Gastrocnemius medialis (tissue), 4 donors: ENCODE measurements at regions not wholly inside any gene's neighbourhood (a gene's known extent, or its start where the extent isn't known, plus 50 kb on each side); places are given as distances from the start of the nearest gene placed in this dataset.

Experiments
- ATAC-seq, 2 donors: fragments of 150-250 bp; one replicate each; pipeline ENCODE4 v1.9.1; 2016
- DNase-seq, 2 donors: peaks; one replicate each; pipeline ENCODE4 v3.0.0-alpha.2; 2019
- H3K27ac ChIP-seq, 4 donors: fragments of 200-600 bp; sonication (generic); 1 replicate in 1 of 4; 2 replicates in 3 of 4; pipeline ENCODE4 v1.5.1; 2016 to 2018; ENCODE audit warnings: mild to moderate bottlenecking in 2 of 4, moderate library complexity in 1 of 4
- H3K27me3 ChIP-seq, 3 donors: fragments of 200-600 bp; sonication (generic) in 2 of 3; 1 replicate in 1 of 3; 2 replicates in 2 of 3; pipeline versions ENCODE4 v1.5.1 to v1.6.0; 2016 to 2019; ENCODE audit warnings: mild to moderate bottlenecking in 1 of 3, moderate library complexity in 1 of 3
- H3K36me3 ChIP-seq, 2 donors: fragments of 200-600 bp; sonication (generic) in 1 of 2; one replicate each; pipeline ENCODE4 v1.5.1; 2017 to 2018
- H3K4me1 ChIP-seq, 2 donors: fragments of 200-600 bp; sonication (generic) in 1 of 2; one replicate each; pipeline ENCODE4 v1.5.1; 2016 to 2017; ENCODE audit warnings: mild to moderate bottlenecking in 2 of 2
- H3K4me3 ChIP-seq, 4 donors: fragments of 200-600 bp; sonication (generic) in 3 of 4; 1 replicate in 1 of 4; 2 replicates in 3 of 4; pipeline ENCODE4 v1.5.1; 2016 to 2019; ENCODE audit warnings: mild to moderate bottlenecking in 2 of 4
- H3K9me3 ChIP-seq, 3 donors: fragments of 200-600 bp; sonication (generic) in 2 of 3; 1 replicate in 1 of 3; 2 replicates in 2 of 3; pipeline ENCODE4 v1.5.1; 2016 to 2019
- CTCF ChIP-seq, 5 experiments: fragments of 450-650 bp in 3 of 5; fragments of 200-600 bp in 2 of 5; sonication (generic) in 2 of 5; IDR thresholded peaks in 4 of 5; conservative IDR thresholded peaks in 1 of 5; 1 replicate in 4 of 5; 2 replicates in 1 of 5; pipeline ENCODE4 v1.5.1; 2016 to 2019; ENCODE audit warnings: antibody characterized with exemption in 5 of 5, mild to moderate bottlenecking in 3 of 5, moderate library complexity in 3 of 5
- POLR2A ChIP-seq, 2 donors: fragments of 450-650 bp; IDR thresholded peaks; one replicate each; pipeline ENCODE4 v1.6.1; 2017; ENCODE audit warnings: antibody characterized with exemption in 2 of 2, mild to moderate bottlenecking in 2 of 2, moderate library complexity in 2 of 2
- in situ Hi-C, 4 donors: fragments of 200-750 bp; cut with MboI; loops; one replicate each; pipeline versions ENCODE4 v1.15.0 to v1.8.0; 2017; ENCODE audit warnings: low sequenced_read_pairs in 4 of 4
- intact Hi-C: fragments of 100-400 bp; cut with DNase I; formaldehyde crosslinking; loops from one replicate; pipeline ENCODE4 v1.15.1; 2023; ENCODE audit warnings: low total_unique reads

DNA sequence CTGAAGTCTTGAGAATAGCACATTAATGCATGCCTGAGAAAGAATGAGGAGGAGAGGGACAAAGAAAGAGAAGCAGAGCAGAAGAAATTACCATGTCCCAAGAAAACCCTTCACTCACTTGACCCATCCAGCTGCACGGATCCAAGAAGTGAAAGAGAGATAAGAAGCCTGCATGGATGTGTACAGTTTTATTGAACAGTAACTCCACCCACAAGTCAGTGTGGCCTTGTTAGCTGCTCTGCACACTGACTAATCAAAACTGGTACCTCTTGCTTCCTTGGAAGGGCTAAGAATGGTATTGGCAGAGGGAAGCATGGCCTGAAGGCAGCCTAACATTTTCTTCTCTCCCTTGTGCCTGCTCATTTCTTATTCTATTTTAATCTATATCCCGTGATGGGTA, 163.9 kb downstream of the SLC7A11 start:
- no peaks in the 10 kb centered on the region for H3K36me3 ChIP-seq

GRCh38 chr4:138076561-138076960, 165.6 kb downstream of the SLC7A11 start:
- ATAC-seq: no peak
- H3K9me3 ChIP-seq: no peaks in the 10 kb centered on the region
- H3K36me3 ChIP-seq: no peaks in the 10 kb centered on the region
- H3K27me3 ChIP-seq: no peaks in the 10 kb centered on the region
- no peak for DNase-seq
- TF ChIP-seq CTCF (IDR thresholded peaks at IDR 0.05 in 4 of 5, conservative IDR thresholded peaks at IDR 0.05 in 1 of 5): no peak
- TF ChIP-seq POLR2A (IDR thresholded peaks at IDR 0.05): no peak
- no peaks in the 10 kb centered on the region for H3K4me1 ChIP-seq
- H3K27ac ChIP-seq: no peak overlapping the region
- in situ Hi-C loops: no loop called here
- H3K4me3 ChIP-seq: no peak overlapping the region
- intact Hi-C loops: no loop called here

More for the DNA sequence above, 163.9 kb downstream of the SLC7A11 start:
- H3K4me3 ChIP-seq: no peak overlapping the region
- DNase-seq (no peak), ATAC-seq (no peak)
- in situ Hi-C loops (no loop called here), intact Hi-C loops (no loop called here)
- no peaks in the 10 kb centered on the region for H3K27me3 ChIP-seq
- no peaks in the 10 kb centered on the region for H3K4me1 ChIP-seq
- TF ChIP-seq POLR2A (IDR thresholded peaks at IDR 0.05): no peak
- TF ChIP-seq CTCF (IDR thresholded peaks at IDR 0.05 in 4 of 5, conservative IDR thresholded peaks at IDR 0.05 in 1 of 5): no peak
- H3K27ac ChIP-seq: no peak overlapping the region
- no peaks in the 10 kb centered on the region for H3K9me3 ChIP-seq

- in situ Hi-C loops: no loop called here
- TF ChIP-seq CTCF (IDR thresholded peaks at IDR 0.05 in 4 of 5, conservative IDR thresholded peaks at IDR 0.05 in 1 of 5) (no peak), POLR2A (IDR thresholded peaks at IDR 0.05) (no peak)
- Histone ChIP-seq H3K27ac (no peak overlapping the region), H3K27me3 (no peaks in the 10 kb centered on the region), H3K4me3 (no peak overlapping the region), H3K9me3 (no peaks in the 10 kb centered on the region), H3K36me3 (no peaks in the 10 kb centered on the region), H3K4me1 (no peaks in the 10 kb centered on the region)
- no peak for DNase-seq
- ATAC-seq: no peak
- intact Hi-C loops: no loop called here
Measured at GRCh38 chr4:138070816-138071215, 171.3 kb downstream of the SLC7A11 start.

GRCh38 chr4:138063581-138063980, 178.6 kb downstream of the SLC7A11 start:
- Histone ChIP-seq H3K9me3 (no peaks in the 10 kb centered on the region), H3K36me3 (no peaks in the 10 kb centered on the region), H3K4me3 (no peak overlapping the region), H3K4me1 (no peaks in the 10 kb centered on the region), H3K27ac (no peak overlapping the region), H3K27me3 (no peaks in the 10 kb centered on the region)
- intact Hi-C loops: no loop called here
- ATAC-seq: no peak
- no peak for DNase-seq
- in situ Hi-C loops: no loop called here
- TF ChIP-seq CTCF (IDR thresholded peaks at IDR 0.05 in 4 of 5, conservative IDR thresholded peaks at IDR 0.05 in 1 of 5) (no peak), POLR2A (IDR thresholded peaks at IDR 0.05) (no peak)

- DNase-seq: no peak
- no peak overlapping the region for H3K27ac ChIP-seq
- no peak for TF ChIP-seq POLR2A (IDR thresholded peaks at IDR 0.05)
- TF ChIP-seq CTCF (IDR thresholded peaks at IDR 0.05 in 4 of 5, conservative IDR thresholded peaks at IDR 0.05 in 1 of 5): no peak
- no peaks in the 10 kb centered on the region for H3K4me1 ChIP-seq
- no peaks in the 10 kb centered on the region for H3K27me3 ChIP-seq
- no peaks in the 10 kb centered on the region for H3K36me3 ChIP-seq
- ATAC-seq: no peak
- in situ Hi-C loops (no loop called here), intact Hi-C loops (no loop called here)
- H3K9me3 ChIP-seq: no peaks in the 10 kb centered on the region
- no peak overlapping the region for H3K4me3 ChIP-seq
Measured at GRCh38 chr4:138062929-138063328, 179.2 kb downstream of the SLC7A11 start.
